NCI-H2196 treated with DMSO at 0.1 percent for 48 hours (cell line): ENCODE measurements at regions not wholly inside any gene's neighbourhood (a gene's known extent, or its start where the extent isn't known, plus 50 kb on each side); places are given as distances from the start of the nearest gene placed in this dataset.
"Not testable (repeated sequence)": the region's sequence is repeated elsewhere in the genome, so short reads cannot be mapped to it uniquely, and the experiment has no call there.

ENCODE experiments used
- DNase-seq: peaks from one replicate; lab custom pipeline; 2025; ENCODE audit not compliant: unreplicated experiment; lab: John Stamatoyannopoulos, UW

DNA sequence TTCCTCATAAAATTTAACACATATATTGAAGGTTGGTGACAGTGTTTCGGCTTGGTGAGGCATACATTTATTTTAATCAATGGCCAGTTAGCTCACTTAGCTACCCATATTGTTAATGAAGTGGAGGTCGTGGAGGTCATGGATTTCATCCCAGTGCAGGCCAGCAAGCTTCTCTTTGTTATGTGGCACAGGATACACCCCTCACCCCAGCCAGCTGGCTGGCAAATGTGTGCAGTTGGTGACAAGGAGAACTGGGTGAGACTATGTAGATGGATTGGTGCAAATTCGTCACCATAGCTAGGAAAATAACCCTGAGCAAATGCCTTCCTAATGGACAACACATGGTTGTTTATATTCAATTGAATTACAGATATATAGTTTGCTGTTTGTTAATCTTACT, 50.5 kb upstream of the FOXP2 start:
- DNase-seq: no peak

DNA sequence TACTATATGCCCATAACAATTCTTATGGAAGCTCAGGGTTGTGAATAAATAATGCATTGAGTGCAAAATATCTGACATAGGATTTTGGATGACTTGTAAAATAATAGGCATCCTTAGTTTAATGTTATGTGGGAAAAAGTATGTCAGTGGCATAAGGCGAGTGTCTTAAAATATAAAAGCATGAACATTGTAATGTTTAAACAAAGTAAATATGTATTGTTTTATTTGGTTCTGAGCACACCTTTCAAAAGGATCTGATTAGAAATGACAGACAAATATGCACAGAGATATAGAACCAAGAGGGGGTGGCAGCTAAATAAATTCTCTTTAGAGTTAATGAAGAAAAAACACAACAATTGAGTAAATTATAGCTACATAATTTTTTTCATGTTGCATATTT, 51.3 kb upstream of the FOXP2 start:
- DNase-seq: no peak

DNA sequence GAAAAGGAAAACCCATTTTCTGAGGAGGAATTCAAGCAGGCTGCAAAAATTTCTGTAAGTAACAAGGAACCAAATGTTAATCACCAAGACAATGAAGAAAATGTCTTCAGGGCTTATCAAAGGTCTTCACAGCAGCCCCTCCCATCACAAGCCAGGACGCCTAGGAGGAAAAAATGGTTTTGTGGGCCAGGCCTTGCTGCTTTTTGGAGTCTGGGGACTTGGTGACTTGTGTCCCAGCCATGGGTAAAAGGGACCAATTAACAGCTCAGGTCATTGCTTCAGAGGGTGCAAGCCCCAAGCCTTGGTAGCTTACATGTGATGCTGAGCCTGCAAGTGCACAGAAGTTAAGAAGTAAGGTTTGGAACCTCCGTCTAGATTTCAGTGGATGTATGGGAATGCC, 55.7 kb upstream of the FOXP2 start:
- no peak for DNase-seq

DNA sequence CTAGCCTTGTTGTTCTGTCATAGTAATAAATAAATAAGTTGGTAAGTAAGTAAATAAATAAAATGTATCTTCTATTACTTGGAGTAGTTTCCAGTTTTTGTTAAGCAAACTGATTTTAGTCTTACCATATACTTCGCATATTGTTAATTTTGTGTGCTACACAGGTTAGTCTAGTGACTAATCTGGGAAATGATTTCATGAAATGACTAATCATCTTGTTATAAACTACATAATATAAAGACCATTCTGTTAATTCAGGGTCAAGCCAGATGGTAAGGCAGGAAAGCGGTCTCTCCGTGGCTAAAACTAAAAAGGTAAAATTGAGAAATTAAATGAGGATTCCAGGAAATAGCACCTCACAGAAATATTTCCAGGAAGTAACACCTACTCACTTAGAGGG, 58.5 kb upstream of the FOXP2 start:
- DNase-seq: no peak

DNA sequence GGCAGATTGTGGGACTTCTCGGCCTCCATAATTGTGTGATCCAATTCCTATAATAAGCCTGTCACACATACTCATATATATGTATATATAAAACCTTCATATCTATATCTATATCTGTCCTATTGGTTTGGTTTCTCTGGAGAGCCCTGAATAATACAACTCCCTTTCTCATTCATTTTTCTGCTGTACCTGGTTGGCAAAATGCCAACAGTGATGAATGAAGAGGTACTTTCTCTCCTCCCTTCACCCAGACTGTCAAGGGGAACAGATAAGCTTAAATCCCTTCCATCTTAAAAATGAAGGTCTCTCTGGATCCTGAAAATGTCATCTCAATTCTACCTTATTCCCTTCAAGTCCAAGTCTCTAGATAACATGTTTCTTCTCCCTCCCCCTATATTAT, 60.3 kb upstream of the FOXP2 start:
- no peak for DNase-seq

DNA sequence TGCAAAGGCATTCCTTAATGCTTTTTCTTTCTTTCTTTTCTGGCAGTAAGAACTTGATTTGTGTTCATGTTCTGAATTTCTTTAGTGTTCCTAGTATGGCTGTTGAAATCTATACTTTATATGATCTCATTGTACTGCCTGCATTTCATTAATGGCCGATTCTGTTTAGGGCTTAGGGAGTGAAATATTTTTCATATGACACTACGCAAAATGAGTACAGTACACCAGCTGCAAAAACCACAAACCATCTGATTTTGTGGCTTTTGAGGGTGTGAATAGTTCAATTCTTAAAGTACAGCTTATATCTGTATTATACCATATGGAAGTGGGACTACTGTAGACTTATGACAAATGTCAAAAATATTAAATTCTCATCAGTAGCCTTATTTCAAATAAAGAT, 69.1 kb upstream of the FOXP2 start:
- no peak for DNase-seq

DNA sequence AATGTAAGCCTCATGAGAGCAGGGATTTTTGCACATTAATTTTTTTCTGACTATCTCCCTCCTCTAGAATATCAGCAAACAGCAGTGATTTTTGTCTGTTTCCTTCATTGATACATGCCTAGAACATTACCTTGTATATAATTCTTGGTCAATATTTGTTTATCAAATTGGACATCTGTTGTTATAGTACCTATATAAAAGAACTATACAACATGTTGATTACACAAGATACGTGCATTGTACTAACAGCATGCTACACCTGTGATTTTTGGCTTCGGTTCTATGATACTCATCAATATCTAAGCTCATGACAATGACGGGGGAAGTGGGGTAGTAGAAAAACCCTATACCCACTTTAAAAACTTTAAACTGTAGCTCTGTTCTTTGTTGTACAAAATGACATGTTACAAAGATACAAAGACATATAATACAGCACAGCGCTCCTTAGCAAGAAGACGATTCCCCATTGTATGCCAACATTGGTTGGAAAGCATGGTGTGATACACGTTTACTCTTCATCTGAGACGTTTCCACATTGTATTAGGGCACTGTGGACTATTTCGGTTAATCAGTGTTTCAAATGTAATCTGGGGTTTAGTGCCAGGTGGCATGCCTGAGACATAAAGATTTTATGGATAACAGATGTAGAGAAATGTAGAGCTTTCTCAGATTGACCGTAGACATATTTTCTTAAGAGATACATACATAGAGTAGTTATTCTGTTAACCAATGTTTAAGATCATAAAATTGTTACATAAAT, 70.5 kb upstream of the FOXP2 start:
- DNase-seq: no peak

DNA sequence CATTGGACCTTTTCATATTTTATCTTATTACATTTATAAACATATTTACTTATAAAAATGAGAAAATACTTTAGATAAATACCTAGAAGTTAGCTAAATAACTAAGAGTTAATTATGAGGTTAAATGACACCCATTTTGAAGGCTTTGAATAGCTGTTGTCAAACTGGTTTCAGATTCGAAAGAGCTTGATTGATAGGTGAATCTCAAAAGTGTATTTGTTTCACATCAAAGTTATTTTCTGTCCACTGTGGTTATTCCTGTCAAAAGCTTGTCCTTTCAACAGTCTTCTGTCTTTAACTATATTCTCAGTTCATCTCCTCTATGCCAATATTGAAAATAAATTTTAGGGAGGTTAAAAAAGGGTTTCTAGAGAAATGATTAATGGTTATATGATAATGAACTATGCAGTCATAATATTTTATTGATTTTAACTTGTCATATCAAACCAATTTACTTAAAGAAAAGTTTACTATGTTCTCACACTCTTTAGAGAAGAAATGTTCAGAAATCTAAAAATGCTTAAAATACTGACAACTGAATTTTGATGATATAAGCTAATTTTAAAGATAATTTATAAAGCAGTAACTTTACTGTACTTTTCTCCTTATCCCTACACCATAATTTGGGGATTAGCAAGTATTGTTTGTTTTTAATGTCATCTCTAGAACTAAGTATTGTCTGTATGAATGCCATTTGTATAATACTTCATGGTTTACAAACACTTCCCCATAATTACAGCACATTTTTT, 72.0 kb upstream of the FOXP2 start:
- no peak for DNase-seq

DNA sequence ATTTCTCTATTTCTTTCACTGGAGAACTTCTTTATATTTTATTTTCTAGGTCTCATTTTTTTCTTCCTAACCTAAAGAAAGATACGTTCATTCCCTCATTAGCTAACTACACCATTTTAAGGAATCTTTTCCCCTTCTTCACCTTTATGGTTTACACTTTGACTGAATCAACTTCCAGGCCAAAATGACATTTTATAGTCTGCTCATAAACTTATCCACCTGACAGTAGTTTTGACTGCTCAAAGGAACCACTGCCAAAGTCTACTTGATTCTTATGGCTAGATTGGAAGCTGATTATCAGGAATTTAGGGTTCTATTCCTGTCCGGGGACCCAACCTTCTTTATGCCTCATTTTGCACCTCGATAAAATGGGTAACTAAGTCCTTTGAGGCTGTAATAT, 73.0 kb upstream of the FOXP2 start:
- DNase-seq: no peak

DNA sequence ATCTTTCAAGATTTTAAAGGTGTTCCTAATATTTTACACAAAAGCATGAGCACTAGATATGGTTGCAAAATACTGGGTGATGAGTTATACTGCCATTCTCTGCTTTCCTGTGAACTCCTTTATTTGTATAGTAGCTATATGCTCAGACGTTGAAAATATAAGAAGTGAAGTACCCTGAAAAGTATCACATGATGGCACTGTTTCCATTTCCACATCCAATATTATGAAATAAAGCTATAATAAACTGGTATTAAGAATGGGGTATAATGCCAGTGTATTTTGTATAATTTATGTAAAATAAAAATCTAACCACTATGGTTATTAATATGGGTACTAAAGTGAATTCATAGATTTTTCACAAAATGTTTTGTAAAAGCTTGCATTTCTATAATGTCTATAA, 79.6 kb upstream of the FOXP2 start:
- DNase-seq: no peak

DNA sequence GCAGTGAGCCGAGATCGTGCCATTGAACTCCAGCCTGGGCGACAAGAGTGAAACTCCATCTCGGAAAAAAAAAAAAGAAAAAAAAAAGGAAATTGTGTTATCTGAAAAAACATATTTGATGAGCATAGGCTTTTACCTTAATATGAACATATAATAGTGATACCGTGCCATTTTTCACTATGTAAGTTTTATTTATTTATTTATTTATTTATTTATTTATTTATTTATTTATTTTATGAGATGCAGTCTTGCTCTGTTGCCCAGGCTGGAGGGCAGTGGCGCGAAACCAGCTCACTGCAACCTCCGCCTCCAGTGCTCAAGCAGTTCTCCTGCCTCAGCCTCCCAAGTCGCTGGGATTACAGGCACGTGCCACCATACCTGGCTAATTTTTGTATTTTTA, 85.2 kb upstream of the FOXP2 start:
- not testable (repeated sequence) for DNase-seq

DNA sequence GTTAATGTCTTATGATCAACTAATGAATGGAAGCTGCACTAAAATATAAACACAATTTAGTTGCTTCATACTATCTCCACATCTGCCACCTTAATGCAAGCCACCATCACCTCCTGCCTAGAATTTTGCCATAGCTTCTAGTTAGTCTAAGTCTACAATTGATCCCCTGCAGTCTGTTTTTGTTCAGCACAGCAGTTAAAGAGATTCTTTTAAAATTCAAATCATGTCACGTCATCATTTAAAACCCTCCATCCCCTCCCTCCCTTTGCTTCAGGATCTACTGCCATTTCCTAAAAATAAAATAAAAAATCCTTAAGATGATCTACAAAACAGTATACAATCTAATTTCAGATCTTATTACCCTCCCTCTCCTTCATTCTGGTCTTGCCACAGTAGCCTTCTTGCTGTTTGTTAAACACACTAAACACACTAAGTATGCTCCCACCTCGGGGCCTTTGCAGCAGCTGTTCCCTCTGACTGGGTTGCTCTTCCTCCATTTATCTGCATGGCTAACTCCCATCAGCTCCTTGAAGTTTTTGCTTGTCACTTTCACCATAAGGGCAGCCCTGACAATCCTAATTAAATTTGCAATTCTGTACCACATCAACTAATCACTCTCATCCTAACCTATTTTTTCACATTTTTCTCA, 97.0 kb upstream of the FOXP2 start:
- DNase-seq: no peak

DNA sequence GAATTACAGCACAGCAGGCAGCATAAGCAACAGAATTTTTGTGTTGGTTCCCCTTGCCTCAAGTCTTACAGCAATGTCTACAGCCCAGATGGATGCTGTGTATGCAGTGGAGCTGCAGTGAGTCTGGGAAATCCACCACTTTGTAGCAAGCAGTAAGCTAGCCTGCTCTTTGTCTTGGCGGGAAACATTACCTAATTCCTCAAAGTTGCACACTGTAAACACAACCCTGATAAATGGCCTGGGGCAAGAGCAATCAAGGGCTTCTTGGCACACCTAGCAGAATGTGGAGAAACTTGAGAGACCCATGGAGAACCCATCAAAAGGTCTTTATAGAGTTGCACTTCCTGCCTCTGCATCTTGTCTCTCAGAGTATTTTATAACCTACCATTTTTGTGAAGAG, 102.0 kb upstream of the FOXP2 start:
- DNase-seq: no peak

DNA sequence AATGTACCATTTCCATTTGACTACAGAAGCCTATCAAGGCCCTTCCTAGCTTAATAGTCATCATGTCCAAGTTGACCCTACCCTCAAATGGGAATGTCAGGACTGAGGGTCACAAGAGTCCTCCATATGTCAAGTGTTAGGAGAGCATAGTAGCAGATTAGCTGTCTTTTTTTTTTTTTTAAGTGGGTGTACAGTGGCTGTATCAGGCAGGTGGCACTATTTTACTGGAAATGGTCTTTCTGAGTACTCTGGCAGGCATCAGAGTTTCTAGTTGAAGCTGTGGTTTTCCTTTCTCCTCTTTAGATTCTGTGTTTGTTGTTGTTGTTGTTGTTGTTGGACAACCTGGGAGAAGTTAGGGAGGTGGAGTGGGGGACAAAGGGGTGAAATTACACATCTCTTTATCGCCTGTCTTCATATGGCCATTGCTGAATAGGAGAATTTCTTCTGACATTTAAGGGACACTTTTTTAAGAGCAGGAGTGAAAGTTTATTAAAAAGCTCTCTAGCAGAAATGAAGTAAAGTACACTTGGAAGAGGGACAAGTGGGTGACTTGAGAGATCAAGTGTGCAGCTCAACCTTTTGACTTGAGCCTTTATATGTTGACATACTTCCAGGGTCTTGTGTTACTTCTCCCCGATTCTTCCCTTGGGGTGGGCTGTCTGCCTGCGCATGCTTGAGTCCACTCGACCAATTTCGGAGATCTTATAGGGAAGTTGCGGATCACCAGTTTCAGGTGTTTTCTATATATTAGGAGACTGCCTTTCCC, 104.1 kb upstream of the FOXP2 start:
- DNase-seq: no peak

DNA sequence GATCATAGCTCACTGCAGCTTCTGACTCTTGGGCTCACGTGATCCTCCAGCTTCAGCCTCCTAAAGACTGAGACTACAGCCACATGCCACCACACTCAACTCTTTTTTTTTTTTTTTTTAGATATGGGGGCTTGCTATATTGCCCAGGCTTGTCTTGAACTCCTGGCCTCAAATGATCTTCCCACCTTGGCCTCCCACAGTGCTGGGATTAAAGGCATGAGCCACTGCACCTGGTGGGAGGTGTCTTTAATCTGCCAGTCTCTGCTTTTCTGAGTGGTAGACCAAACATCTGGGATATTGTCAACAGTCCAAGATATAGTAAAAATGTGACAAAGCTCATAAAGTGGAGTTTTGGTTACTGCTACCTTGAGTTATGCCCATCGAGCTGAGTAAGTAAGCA, 104.9 kb upstream of the FOXP2 start:
- no peak for DNase-seq

DNA sequence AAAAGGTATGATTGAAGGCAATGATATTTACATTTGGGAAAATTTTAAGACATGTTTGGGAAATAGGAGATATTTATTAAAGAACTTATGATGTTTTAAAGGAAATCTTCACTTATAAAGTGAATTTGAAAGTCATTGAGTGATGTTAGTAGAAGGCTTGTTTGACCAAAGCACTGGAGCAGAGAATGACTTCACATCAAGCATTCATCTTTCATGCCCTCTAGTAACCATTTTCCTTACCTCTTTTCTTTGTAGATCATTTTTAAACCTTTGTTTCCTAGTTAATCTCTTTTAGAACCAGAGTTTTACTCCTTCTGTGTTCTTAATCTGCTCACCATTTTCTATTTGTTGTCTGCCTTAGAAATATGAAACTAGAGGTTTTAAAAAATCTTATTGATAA, 111.3 kb upstream of the FOXP2 start:
- no peak for DNase-seq

DNA sequence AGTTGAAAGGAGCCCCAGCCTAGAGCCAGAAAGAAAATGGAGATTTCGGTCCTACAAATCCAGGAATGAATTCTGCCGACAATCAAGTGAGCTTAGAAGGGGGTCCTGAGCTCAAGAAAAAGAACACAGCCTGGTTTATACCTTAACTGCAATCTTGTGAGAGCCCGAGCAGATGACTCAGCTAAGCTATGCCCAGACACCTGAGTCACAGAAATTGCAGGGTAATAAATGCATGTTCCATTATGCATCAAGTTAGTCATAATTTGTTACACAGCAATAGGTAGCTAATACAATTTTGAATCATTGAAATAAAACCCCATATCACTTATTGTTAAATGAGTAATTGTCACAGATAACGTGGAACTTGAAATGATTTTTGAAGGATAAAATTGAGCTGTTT, 111.8 kb upstream of the FOXP2 start:
- no peak for DNase-seq

DNA sequence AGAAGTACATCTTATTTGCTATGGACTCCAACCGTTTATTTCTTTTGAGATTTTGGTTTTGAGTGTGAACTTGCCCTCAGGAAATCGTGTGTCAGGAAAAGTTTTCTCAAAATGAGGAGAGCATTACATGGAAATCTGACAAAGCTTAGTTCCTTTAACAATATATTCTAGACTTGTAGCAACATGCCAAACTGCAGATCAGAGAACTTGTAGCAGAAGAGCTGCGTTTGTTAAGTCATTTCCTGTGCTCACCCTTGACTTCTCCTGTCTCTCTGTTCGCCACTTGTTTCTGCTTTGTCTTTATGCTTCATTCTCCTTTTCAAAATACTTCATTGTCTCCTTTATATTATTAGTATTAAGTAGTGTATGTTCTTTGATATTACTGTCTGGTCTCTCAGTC, 116.6 kb upstream of the FOXP2 start:
- no peak for DNase-seq

DNA sequence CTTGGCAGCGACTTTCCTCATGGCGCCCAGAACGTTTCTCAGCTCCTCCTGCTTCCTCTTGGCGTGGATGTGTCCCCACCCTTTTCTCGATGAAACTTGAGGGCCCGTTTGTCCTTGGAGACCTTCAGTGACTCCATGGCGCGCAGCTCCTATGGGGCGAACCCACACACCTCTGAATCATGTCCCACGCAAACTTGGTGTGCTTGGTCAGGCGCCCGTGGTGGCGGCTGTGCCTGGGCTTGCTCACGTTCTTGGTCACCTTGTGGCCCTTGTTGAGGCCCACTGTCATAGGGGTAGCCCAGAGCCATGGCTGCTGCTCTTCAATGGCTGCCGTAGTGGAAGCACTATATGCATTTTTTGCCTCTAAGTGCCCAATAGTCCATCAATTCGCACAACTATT, 117.5 kb upstream of the FOXP2 start:
- no peak for DNase-seq

DNA sequence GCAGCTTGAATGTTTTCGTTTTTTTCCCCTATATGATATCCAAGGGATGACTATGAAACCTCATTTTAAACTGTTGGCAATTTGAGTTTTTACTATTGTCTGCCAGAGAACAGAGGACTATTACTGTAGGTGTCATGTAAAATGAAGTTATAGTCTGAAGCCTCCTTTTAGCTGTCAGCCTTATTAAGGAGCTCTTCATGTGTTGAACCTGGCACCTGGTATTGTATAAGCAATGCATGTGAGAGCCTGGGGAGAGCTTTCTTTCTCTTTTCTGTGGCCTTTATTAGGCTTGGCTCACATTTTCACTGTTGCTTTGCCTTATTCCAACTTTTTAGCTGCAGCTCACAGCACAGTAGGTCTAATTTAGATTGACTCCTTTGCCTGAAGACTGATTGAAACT, 119.1 kb upstream of the FOXP2 start:
- DNase-seq: no peak

DNA sequence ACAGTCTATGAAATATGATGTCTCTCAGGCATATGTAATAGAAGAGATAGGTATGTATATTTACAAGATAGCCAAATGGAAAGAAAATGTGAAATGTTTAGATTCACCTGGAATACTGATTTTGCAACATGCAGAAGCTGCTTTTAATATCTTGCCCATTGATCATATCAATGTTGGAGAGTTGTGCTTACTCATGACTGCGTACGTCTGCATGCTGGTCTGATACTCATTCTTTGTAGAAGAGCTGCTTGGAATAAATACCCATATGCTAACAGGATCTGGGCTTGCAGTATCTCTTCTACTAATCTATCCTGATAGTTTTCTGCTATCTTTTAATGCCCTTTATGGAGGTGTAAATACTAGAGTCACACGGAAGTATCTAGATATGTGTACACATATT, 120.6 kb upstream of the FOXP2 start:
- no peak for DNase-seq
